HCT116 (cell line): ENCODE measurements at regions not wholly inside any gene's neighbourhood (a gene's known extent, or its start where the extent isn't known, plus 50 kb on each side); places are given as distances from the start of the nearest gene placed in this dataset.

Source experiments
- ATAC-seq: fragments of 200-7000 bp; cut with Tn5 transposase; 2 replicates; pipeline ENCODE4 v1.9.1; 2020; ENCODE audit warnings: mild to moderate bottlenecking, moderate library complexity
- BruUV-seq: library from RNA; stranded (reverse); fragments of 400-500 nt; replicated peaks from 2 replicates; lab custom pipeline; 2021; lab: Mats Ljungman, UMichigan
- CTCF ChIA-PET: fragments of 300-600 bp; sonication (Branson Sonifier 250); formaldehyde crosslinking; loops from one replicate; lab custom pipeline; 2021; ENCODE audit warnings: antibody characterized with exemption; lab: Charles Lee
- POLR2A ChIA-PET: fragments of 300-600, 350-600 bp; sonication (Branson Sonifier 250); formaldehyde crosslinking; loops from one replicate; lab custom pipeline; 2021; ENCODE audit warnings: antibody characterized with exemption; lab: Charles Lee
- RAD21 ChIA-PET, 2 experiments: fragments of 300-600 bp; sonication (Branson Sonifier 250); formaldehyde crosslinking; loops; one replicate each; lab custom pipeline; 2023; ENCODE audit warnings: low total read pairs in 2 of 2; ENCODE audit not compliant: uncharacterized antibody in 2 of 2, unreplicated experiment in 2 of 2, low non-redundant PET in 1 of 2; lab: Charles Lee
- DNase-seq: peaks from one replicate; pipeline ENCODE4 v3.0.0-alpha.2; 2010; ENCODE audit warnings: low read depth, low spot score
- H2AFZ ChIP-seq: fragments of 200-600 bp; shearing (Covaris generic), sonication (generic); 2 replicates; pipeline ENCODE4 v1.6.1; 2017; ENCODE audit warnings: low read depth, mixed run types, mixed read lengths, antibody characterized with exemption, low read length; ENCODE audit not compliant: poor library complexity, severe bottlenecking
- H3K27ac ChIP-seq: 2 replicates; pipeline ENCODE4 v1.5.1; 2012; ENCODE audit warnings: low read depth, low read length
- H3K27me3 ChIP-seq: fragments of 200-600 bp; sonication (generic); 2 replicates; pipeline ENCODE4 v1.6.1; 2016; ENCODE audit warnings: mixed run types, low read length, mixed read lengths; ENCODE audit not compliant: insufficient read depth
- H3K36me3 ChIP-seq, 2 experiments: fragments of 200-500 bp in 1 of 2; fragments of 200-600 bp in 1 of 2; sonication (Bioruptor generic) in 1 of 2; sonication (generic) in 1 of 2; 2 replicates each; pipeline versions ENCODE4 v1.5.1 to v1.6.1; 2014 to 2016; ENCODE audit warnings: low read length in 2 of 2, inconsistent platforms in 1 of 2, mixed read lengths in 1 of 2, mixed run types in 1 of 2; ENCODE audit not compliant: insufficient read depth in 2 of 2, control insufficient read depth in 1 of 2
- H3K4me1 ChIP-seq, 2 experiments: fragments of 200-600 bp in 1 of 2; sonication (generic) in 1 of 2; 2 replicates each; pipeline versions ENCODE4 v1.5.1 to v1.6.1; 2012 to 2017; ENCODE audit warnings: low read length in 2 of 2, inconsistent platforms in 1 of 2, mild to moderate bottlenecking in 1 of 2, mixed read lengths in 1 of 2, mixed run types in 1 of 2, moderate library complexity in 1 of 2; ENCODE audit not compliant: insufficient read depth in 2 of 2, control insufficient read depth in 1 of 2
- H3K4me2 ChIP-seq: fragments of 200-600 bp; sonication (generic); 2 replicates; pipeline ENCODE4 v1.6.1; 2017; ENCODE audit warnings: mixed run types, low read length, mixed read lengths
- H3K4me3 ChIP-seq, 2 experiments: fragments of 200-600 bp in 1 of 2; sonication (generic) in 1 of 2; replicated peaks in 1 of 2; 2 replicates each; pipeline ENCODE4 v1.5.1; 2011 to 2016; ENCODE audit warnings: low read length in 2 of 2, control low read depth in 1 of 2, low read depth in 1 of 2, mild to moderate bottlenecking in 1 of 2, mixed read lengths in 1 of 2, mixed run types in 1 of 2
- H3K79me2 ChIP-seq: fragments of 200-600 bp; sonication (generic); 2 replicates; pipeline ENCODE4 v1.6.1; 2017; ENCODE audit warnings: mild to moderate bottlenecking, mixed run types, low read length, moderate library complexity, mixed read lengths; ENCODE audit not compliant: insufficient read depth
- H3K9ac ChIP-seq: fragments of 200-600 bp; sonication (generic); 2 replicates; pipeline ENCODE4 v1.6.1; 2016; ENCODE audit warnings: low read length, mixed read lengths
- H3K9me2 ChIP-seq: fragments of 200-600 bp; sonication (generic), shearing (Covaris generic); 2 replicates; pipeline ENCODE4 v1.6.1; 2017; ENCODE audit warnings: mixed run types, mild to moderate bottlenecking, moderate library complexity; ENCODE audit not compliant: insufficient read depth
- H3K9me3 ChIP-seq, 2 experiments: fragments of 200-500 bp in 1 of 2; fragments of 200-600 bp in 1 of 2; sonication (Bioruptor generic) in 1 of 2; sonication (generic) in 1 of 2; 2 replicates each; pipeline ENCODE4 v1.6.1; 2014 to 2017; ENCODE audit warnings: low read length in 2 of 2, mixed read lengths in 2 of 2, inconsistent platforms in 1 of 2, low read depth in 1 of 2, mild to moderate bottlenecking in 1 of 2, mixed run types in 1 of 2, moderate library complexity in 1 of 2; ENCODE audit not compliant: control insufficient read depth in 1 of 2, insufficient read depth in 1 of 2
- H4K20me1 ChIP-seq: fragments of 200-600 bp; sonication (generic), shearing (Covaris generic); 2 replicates; pipeline ENCODE4 v1.6.1; 2017; ENCODE audit warnings: mixed run types, mild to moderate bottlenecking, moderate library complexity; ENCODE audit not compliant: insufficient read depth
- EZH2phosphoT487 ChIP-seq: fragments of 200-600 bp; IDR thresholded peaks from 2 replicates; pipeline ENCODE4 v1.6.1; 2018; ENCODE audit warnings: antibody characterized with exemption, borderline replicate concordance
- POLR2A ChIP-seq: IDR thresholded peaks from 2 replicates; pipeline ENCODE4 v1.7.0; 2011; ENCODE audit warnings: borderline replicate concordance; ENCODE audit not compliant: insufficient read depth, insufficient read length; ENCODE audit errors: extremely low read depth
- POLR2AphosphoS5 ChIP-seq: IDR thresholded peaks from 2 replicates; pipeline ENCODE4 v1.6.1; 2011; ENCODE audit warnings: mild to moderate bottlenecking, low read depth, low read length, moderate library complexity
- RAD21 ChIP-seq: IDR thresholded peaks from 2 replicates; pipeline ENCODE4 v1.6.1; 2012; ENCODE audit warnings: low read depth, mild to moderate bottlenecking
- SRF ChIP-seq: IDR thresholded peaks from 2 replicates; pipeline ENCODE4 v1.6.1; 2012; ENCODE audit warnings: low read depth
- TCF7L2 ChIP-seq: IDR thresholded peaks from 2 replicates; pipeline ENCODE4 v1.7.0; 2011; ENCODE audit warnings: borderline replicate concordance, inconsistent platforms; ENCODE audit not compliant: insufficient read depth, insufficient read length; ENCODE audit errors: extremely low read depth
- YY1 ChIP-seq: IDR thresholded peaks from 2 replicates; pipeline ENCODE4 v1.6.1; 2011; ENCODE audit warnings: low read length, low read depth, moderate library complexity, mild to moderate bottlenecking; ENCODE audit not compliant: insufficient replicate concordance; ENCODE audit errors: extremely low read depth
- intact Hi-C: fragments of 100-400 bp; cut with micrococcal nuclease; formaldehyde crosslinking; loops from 2 replicates; pipeline ENCODE4 v1.10.0; 2022
- TF ChIP-seq, protein P1 (sequence below): IDR thresholded peaks from 2 replicates; pipeline ENCODE4 v1.6.1; 2012
- TF ChIP-seq, protein P2 (sequence below): IDR thresholded peaks from 2 replicates; pipeline ENCODE4 v1.6.1; 2012
- TF ChIP-seq, protein P3 (sequence below), 3 experiments: fragments of 200-600 bp in 1 of 3; sonication (generic) in 1 of 3; IDR thresholded peaks in 2 of 3; conservative IDR thresholded peaks in 1 of 3; 2 replicates each; pipeline ENCODE4 v1.5.1; 2012 to 2017; ENCODE audit warnings: low read depth in 2 of 3, low read length in 2 of 3, antibody characterized with exemption in 1 of 3, borderline replicate concordance in 1 of 3, control low read depth in 1 of 3, mild to moderate bottlenecking in 1 of 3, mixed read lengths in 1 of 3, mixed run types in 1 of 3, moderate library complexity in 1 of 3; ENCODE audit not compliant: insufficient read depth in 1 of 3

DNA sequence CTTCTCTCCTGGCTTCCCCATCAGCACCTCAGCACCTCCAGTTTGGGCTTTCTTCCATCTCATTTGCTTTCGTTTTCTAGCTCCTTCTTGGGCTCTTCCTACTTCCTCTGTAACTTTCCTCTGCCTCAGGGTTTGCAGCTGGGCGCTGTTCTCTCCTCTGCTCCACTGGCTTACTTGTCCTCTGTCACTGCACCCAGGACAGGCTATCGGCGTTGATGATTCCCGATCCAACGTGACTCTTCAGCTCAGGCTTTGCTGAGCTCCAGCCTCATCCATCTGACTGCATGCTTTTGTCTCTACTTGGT, 362.4 kb downstream of the CYRIA start:
- Histone ChIP-seq H3K4me2 (no peak overlapping the region), H3K9ac (no peak overlapping the region), H3K9me3 (no peaks in the 10 kb centered on the region), H2AFZ (no peak overlapping the region), H3K36me3 (no peaks in the 10 kb centered on the region), H3K4me1 (no peaks in the 10 kb centered on the region), H3K9me2 (no peaks in the 10 kb centered on the region), H3K4me3 (no peak overlapping the region), H3K27ac (no peak overlapping the region), H3K27me3 (peaks cover 4% of the 10 kb centered on the region; the same call in 1 of the 2 replicates), H4K20me1 (no peaks in the 10 kb centered on the region), H3K79me2 (no peaks in the 10 kb centered on the region)
- no peak for TF ChIP-seq EZH2phosphoT487
- TF ChIP-seq RAD21, result no peak
- TF ChIP-seq TCF7L2, result no peak
- no peak for TF ChIP-seq SRF
- no peak for TF ChIP-seq YY1
- TF ChIP-seq, protein P1, sequence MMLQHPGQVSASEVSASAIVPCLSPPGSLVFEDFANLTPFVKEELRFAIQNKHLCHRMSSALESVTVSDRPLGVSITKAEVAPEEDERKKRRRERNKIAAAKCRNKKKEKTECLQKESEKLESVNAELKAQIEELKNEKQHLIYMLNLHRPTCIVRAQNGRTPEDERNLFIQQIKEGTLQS, result no peak
- TF ChIP-seq, protein P2, sequence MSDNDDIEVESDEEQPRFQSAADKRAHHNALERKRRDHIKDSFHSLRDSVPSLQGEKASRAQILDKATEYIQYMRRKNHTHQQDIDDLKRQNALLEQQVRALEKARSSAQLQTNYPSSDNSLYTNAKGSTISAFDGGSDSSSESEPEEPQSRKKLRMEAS, result no peak
- TF ChIP-seq, protein P3, sequence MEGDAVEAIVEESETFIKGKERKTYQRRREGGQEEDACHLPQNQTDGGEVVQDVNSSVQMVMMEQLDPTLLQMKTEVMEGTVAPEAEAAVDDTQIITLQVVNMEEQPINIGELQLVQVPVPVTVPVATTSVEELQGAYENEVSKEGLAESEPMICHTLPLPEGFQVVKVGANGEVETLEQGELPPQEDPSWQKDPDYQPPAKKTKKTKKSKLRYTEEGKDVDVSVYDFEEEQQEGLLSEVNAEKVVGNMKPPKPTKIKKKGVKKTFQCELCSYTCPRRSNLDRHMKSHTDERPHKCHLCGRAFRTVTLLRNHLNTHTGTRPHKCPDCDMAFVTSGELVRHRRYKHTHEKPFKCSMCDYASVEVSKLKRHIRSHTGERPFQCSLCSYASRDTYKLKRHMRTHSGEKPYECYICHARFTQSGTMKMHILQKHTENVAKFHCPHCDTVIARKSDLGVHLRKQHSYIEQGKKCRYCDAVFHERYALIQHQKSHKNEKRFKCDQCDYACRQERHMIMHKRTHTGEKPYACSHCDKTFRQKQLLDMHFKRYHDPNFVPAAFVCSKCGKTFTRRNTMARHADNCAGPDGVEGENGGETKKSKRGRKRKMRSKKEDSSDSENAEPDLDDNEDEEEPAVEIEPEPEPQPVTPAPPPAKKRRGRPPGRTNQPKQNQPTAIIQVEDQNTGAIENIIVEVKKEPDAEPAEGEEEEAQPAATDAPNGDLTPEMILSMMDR (IDR thresholded peaks at IDR 0.05 in 2 of 3, conservative IDR thresholded peaks at IDR 0.05 in 1 of 3; ENCODE audit: borderline replicate concordance in 1 of 3, insufficient read depth in 1 of 3, low read depth in 2 of 3, low read length in 2 of 3), result no peak
- no peak for TF ChIP-seq POLR2A
- TF ChIP-seq POLR2AphosphoS5, result no peak
- RAD21 ChIA-PET, result no interaction called here
- ATAC-seq, result no peak
- DNase-seq, result no peak
- CTCF ChIA-PET, result no interaction called here
- POLR2A ChIA-PET, result no interaction called here
- intact Hi-C loops, result no loop called here
- BruUV-seq, result no TSS peak
